OCI-M2 (cell line): ENCODE measurements at regions not wholly inside any gene's neighbourhood (a gene's known extent, or its start where the extent isn't known, plus 50 kb on each side); places are given as distances from the start of the nearest gene placed in this dataset.

Experiments used
- DNase-seq: peaks from one replicate; lab custom pipeline; 2025; ENCODE audit not compliant: unreplicated experiment; lab: John Stamatoyannopoulos, UW

- DNase-seq: no peak
These were observed 197.1 kb downstream of the NDFIP2 start for GRCh38 chr13:79678100-79678499.

GRCh38 chr13:79675931-79676660, 195.1 kb downstream of the NDFIP2 start:
- no peak for DNase-seq

GRCh38 chr13:79674765-79675515, 194.0 kb downstream of the NDFIP2 start:
- no peak for DNase-seq

GRCh38 chr13:79673993-79674377, 193.0 kb downstream of the NDFIP2 start:
- no peak for DNase-seq

- no peak for DNase-seq
These were observed 192.5 kb downstream of the NDFIP2 start for GRCh38 chr13:79673310-79673992.

GRCh38 chr13:79671420-79671819, 190.5 kb downstream of the NDFIP2 start:
- DNase-seq: no peak

GRCh38 chr13:79668201-79668752, 187.3 kb downstream of the NDFIP2 start:
- DNase-seq: no peak

GRCh38 chr13:79667771-79668170, 186.8 kb downstream of the NDFIP2 start:
- DNase-seq: no peak

- no peak for DNase-seq
These were observed 183.2 kb downstream of the NDFIP2 start for GRCh38 chr13:79663977-79664636.

GRCh38 chr13:79663435-79663834, 182.5 kb downstream of the NDFIP2 start:
- no peak for DNase-seq

GRCh38 chr13:79662882-79663281, 181.9 kb downstream of the NDFIP2 start:
- DNase-seq: no peak

GRCh38 chr13:79660361-79660760, 179.4 kb downstream of the NDFIP2 start:
- no peak for DNase-seq

- no peak for DNase-seq
These were observed 178.2 kb downstream of the NDFIP2 start for GRCh38 chr13:79659121-79659521.

GRCh38 chr13:79658333-79658975, 177.5 kb downstream of the NDFIP2 start:
- no peak for DNase-seq

GRCh38 chr13:79655509-79655908, 174.6 kb downstream of the NDFIP2 start:
- no peak for DNase-seq

- DNase-seq: no peak
These were observed 173.6 kb downstream of the NDFIP2 start for GRCh38 chr13:79654520-79654919.

- no peak for DNase-seq
These were observed 169.7 kb downstream of the NDFIP2 start for GRCh38 chr13:79650688-79651087.

- DNase-seq: no peak
These were observed 167.2 kb downstream of the NDFIP2 start for GRCh38 chr13:79648191-79648590.

- DNase-seq: no peak
These were observed 166.6 kb downstream of the NDFIP2 start for GRCh38 chr13:79647533-79647932.

GRCh38 chr13:79646880-79647279, 165.9 kb downstream of the NDFIP2 start:
- no peak for DNase-seq

GRCh38 chr13:79645569-79645968, 164.6 kb downstream of the NDFIP2 start:
- no peak for DNase-seq
